ENCODE measurements at regions not wholly inside any gene's neighbourhood (a gene's known extent, or its start where the extent isn't known, plus 50 kb on each side); places are given as distances from the start of the nearest gene placed in this dataset.

DNA sequence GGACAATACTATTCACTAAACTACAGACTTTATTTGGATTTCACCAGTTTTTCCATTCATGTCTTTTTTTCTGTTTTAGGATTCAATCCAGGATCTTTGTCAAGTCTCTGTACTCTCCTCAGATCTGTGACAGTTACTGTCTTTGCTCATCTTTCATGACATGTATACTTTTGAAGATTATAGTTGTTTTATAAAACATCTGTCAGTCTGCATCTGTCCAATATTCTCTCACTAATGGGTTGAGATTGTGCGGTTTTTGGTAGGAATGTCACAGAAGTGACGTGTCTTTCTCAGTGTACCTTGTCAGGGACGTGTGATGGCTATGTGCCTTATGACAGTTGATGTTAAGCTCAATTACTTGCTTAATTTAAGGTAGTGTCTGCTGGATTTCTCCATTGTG is 124.9 kb upstream of the TPK1 start:
- no peak for DNase-seq (ENCODE audit: low read depth)
- no peak overlapping the region for H3K4me3 ChIP-seq (ENCODE audit: low read depth, low read length)
- TF ChIP-seq MYC (IDR thresholded peaks at IDR 0.05; ENCODE audit: low read depth, low read length) = no peak
- TF ChIP-seq, protein P1, sequence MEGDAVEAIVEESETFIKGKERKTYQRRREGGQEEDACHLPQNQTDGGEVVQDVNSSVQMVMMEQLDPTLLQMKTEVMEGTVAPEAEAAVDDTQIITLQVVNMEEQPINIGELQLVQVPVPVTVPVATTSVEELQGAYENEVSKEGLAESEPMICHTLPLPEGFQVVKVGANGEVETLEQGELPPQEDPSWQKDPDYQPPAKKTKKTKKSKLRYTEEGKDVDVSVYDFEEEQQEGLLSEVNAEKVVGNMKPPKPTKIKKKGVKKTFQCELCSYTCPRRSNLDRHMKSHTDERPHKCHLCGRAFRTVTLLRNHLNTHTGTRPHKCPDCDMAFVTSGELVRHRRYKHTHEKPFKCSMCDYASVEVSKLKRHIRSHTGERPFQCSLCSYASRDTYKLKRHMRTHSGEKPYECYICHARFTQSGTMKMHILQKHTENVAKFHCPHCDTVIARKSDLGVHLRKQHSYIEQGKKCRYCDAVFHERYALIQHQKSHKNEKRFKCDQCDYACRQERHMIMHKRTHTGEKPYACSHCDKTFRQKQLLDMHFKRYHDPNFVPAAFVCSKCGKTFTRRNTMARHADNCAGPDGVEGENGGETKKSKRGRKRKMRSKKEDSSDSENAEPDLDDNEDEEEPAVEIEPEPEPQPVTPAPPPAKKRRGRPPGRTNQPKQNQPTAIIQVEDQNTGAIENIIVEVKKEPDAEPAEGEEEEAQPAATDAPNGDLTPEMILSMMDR (IDR thresholded peaks at IDR 0.05; ENCODE audit: low read depth, low read length) = no peak
- TF ChIP-seq, protein P2, sequence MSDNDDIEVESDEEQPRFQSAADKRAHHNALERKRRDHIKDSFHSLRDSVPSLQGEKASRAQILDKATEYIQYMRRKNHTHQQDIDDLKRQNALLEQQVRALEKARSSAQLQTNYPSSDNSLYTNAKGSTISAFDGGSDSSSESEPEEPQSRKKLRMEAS (IDR thresholded peaks at IDR 0.05; ENCODE audit: low read depth, low read length) = no peak
- TF ChIP-seq POLR2A (IDR thresholded peaks at IDR 0.05; ENCODE audit: extremely low read depth, insufficient read length) = no peak

DNA sequence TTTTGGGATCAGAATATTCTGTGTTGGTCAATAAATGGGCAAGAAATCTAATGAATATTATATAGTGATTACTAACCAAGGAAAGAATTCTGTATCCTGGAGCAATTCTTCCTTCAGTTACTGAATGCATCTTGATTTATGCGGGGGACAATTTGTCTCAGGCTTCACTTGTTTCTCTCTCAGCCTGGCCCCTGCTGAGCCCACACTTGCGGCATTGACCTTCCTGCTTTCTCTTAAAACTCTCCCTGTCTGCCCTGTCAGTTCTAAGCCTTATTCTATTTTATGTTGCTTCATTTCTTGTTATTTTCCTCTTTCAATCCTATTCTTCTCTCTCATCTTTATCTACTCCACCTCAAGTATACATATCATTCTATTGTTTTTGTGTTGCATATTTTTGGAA is 122.1 kb upstream of the TPK1 start:
- no peak for TF ChIP-seq POLR2A (IDR thresholded peaks at IDR 0.05; ENCODE audit: extremely low read depth, insufficient read length)
- no peak for TF ChIP-seq MYC (IDR thresholded peaks at IDR 0.05; ENCODE audit: low read depth, low read length)
- TF ChIP-seq, protein P2 (IDR thresholded peaks at IDR 0.05; ENCODE audit: low read depth, low read length) = no peak
- TF ChIP-seq, protein P1 (IDR thresholded peaks at IDR 0.05; ENCODE audit: low read depth, low read length) = no peak
- DNase-seq (ENCODE audit: low read depth) = no peak
- H3K4me3 ChIP-seq (ENCODE audit: low read depth, low read length) = no peak overlapping the region

DNA sequence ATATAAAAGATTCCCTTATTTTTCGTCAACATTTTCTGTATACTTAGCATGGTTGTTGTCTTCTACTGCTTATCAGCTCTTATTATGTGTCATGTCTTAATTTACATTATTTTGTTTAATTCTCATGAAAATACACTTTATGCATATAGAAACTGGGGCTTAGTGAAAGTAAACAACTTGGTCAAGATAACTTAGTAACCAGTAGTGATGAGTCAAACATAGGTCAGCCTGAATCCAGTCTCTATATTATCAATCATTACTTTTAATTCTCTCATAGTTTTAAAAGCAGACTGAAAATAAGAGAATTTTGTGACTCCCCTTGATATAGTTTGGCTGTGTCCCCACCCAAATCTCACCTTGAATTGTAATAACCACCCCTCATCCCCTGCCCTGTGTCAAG is 119.6 kb upstream of the TPK1 start:
- H3K4me3 ChIP-seq (ENCODE audit: low read depth, low read length) = no peak overlapping the region
- TF ChIP-seq POLR2A (IDR thresholded peaks at IDR 0.05; ENCODE audit: extremely low read depth, insufficient read length) = no peak
- TF ChIP-seq, protein P2 (IDR thresholded peaks at IDR 0.05; ENCODE audit: low read depth, low read length) = no peak
- TF ChIP-seq, protein P1 (IDR thresholded peaks at IDR 0.05; ENCODE audit: low read depth, low read length) = no peak
- TF ChIP-seq MYC (IDR thresholded peaks at IDR 0.05; ENCODE audit: low read depth, low read length) = no peak
- DNase-seq (ENCODE audit: low read depth) = no peak

DNA sequence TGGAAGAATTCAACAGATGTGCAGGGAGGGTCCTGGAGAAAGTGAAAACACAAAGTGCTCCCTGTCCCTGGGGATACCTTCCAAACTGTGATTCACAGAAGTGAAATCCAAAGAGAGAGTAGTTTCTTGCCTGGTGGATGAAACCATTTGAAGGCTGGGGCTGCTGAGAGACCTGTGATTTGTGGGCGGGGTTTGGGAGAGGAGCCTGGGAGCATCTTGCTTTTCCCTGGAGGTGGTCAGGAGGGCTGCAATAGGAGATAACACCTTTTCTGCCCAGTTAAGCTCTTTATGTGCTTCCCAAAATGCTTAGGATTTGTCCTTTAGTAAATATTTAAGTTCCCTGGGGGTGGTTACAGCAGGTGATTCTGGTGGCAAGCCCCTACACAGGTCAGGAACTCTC is 105.3 kb upstream of the TPK1 start:
- no peak overlapping the region for H3K4me3 ChIP-seq (ENCODE audit: low read depth, low read length)
- TF ChIP-seq, protein P2 (IDR thresholded peaks at IDR 0.05; ENCODE audit: low read depth, low read length) = no peak
- TF ChIP-seq, protein P1 (IDR thresholded peaks at IDR 0.05; ENCODE audit: low read depth, low read length) = no peak
- no peak for TF ChIP-seq MYC (IDR thresholded peaks at IDR 0.05; ENCODE audit: low read depth, low read length)
- no peak for TF ChIP-seq POLR2A (IDR thresholded peaks at IDR 0.05; ENCODE audit: extremely low read depth, insufficient read length)
- no peak for DNase-seq (ENCODE audit: low read depth)

DNA sequence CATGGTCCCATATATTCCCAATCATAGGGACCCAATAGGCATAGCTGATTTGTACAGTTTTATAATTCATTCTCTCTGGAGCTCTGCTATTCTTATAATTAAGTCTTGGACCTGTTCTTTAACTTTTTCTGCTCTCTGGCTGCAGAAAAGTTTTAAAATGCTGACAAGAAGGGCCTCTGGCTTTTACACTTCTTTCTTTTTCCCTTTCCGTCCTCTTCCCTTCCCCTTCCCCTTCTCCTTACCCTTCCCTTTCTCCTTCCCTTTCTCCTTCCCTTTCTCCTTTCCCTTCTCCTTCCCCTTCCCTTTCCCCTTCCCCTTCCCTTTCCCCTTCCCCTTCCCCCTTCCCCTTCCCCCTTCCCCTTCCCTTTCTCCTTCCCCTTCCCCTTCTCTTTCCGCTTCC is 101.3 kb upstream of the TPK1 start:
- TF ChIP-seq POLR2A (IDR thresholded peaks at IDR 0.05; ENCODE audit: extremely low read depth, insufficient read length) = no peak
- TF ChIP-seq MYC (IDR thresholded peaks at IDR 0.05; ENCODE audit: low read depth, low read length) = no peak
- TF ChIP-seq, protein P1 (IDR thresholded peaks at IDR 0.05; ENCODE audit: low read depth, low read length) = no peak
- TF ChIP-seq, protein P2 (IDR thresholded peaks at IDR 0.05; ENCODE audit: low read depth, low read length) = no peak
- no peak for DNase-seq (ENCODE audit: low read depth)
- H3K4me3 ChIP-seq (ENCODE audit: low read depth, low read length) = no peak overlapping the region

DNA sequence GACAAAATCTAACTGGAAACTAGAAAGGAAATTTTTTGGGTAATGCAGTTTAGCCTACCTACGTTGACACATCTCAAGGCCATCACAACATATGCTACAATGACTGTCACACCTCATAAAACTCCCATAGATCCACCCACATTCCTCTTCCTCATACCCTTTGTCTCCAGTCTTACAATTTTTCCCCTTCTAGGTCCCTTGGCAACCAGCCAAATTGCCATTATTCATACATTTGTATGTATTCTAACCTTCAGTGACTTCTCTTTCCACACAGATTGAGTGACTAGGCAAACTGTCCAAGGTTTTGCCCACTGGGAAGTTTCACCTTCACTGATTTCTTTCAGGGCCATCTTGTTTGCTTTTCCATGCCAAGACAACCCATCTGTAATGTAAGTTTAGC is 100.5 kb upstream of the TPK1 start:
- DNase-seq (ENCODE audit: low read depth) = no peak
- H3K4me3 ChIP-seq (ENCODE audit: low read depth, low read length) = no peak overlapping the region
- TF ChIP-seq, protein P1 (IDR thresholded peaks at IDR 0.05; ENCODE audit: low read depth, low read length) = no peak
- TF ChIP-seq MYC (IDR thresholded peaks at IDR 0.05; ENCODE audit: low read depth, low read length) = no peak
- no peak for TF ChIP-seq POLR2A (IDR thresholded peaks at IDR 0.05; ENCODE audit: extremely low read depth, insufficient read length)
- TF ChIP-seq, protein P2 (IDR thresholded peaks at IDR 0.05; ENCODE audit: low read depth, low read length) = no peak

Measured in NB4 (cell line).